ENCODE measurements at regions not wholly inside any gene's neighbourhood (a gene's known extent, or its start where the extent isn't known, plus 50 kb on each side); places are given as distances from the start of the nearest gene placed in this dataset.
"Not testable (repeated sequence)": the region's sequence is repeated elsewhere in the genome, so short reads cannot be mapped to it uniquely, and the experiment has no call there.

GRCh38 chr2:16383411-16383810, 282.2 kb downstream of the CYRIA start:
- Histone ChIP-seq H3K36me3 (no peaks in the 10 kb centered on the region), H3K4me3 (ENCODE audit: low read depth, low read length) (no peak overlapping the region), H3K27me3 (ENCODE audit: insufficient read depth, low read depth, severe bottlenecking) (no peaks in the 10 kb centered on the region), H3K9me3 (ENCODE audit: severe bottlenecking) (no peaks in the 10 kb centered on the region), H3K27ac (no peak overlapping the region)
- TF ChIP-seq CTCF (IDR thresholded peaks at IDR 0.05; ENCODE audit: low read depth, low read length): no peak
- no peak for DNase-seq

DNA sequence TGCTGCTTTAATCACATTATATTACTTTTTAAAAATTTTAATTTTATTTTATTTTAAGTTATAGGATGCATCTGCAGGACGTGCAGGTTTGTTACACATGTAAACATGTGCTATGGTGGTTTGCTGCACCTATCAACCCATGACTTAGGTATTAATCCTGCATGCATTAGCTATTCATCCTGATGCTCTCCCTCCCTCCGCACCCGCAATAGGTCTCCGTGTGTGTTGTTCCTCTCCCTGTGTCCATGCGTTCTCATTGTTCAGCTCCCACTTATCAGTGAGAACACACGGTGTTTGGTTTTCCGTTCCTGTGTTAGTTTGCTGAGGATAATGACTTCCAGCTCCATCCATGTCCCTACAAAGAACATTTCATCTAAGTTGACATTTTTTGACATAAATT, 283.2 kb downstream of the CYRIA start:
- no peak overlapping the region for H3K27ac ChIP-seq
- no peaks in the 10 kb centered on the region for H3K27me3 ChIP-seq (ENCODE audit: insufficient read depth, low read depth, severe bottlenecking)
- no peak overlapping the region for H3K4me3 ChIP-seq (ENCODE audit: low read depth, low read length)
- no peak for TF ChIP-seq CTCF (IDR thresholded peaks at IDR 0.05; ENCODE audit: low read depth, low read length)
- DNase-seq: no peak
- H3K36me3 ChIP-seq: no peaks in the 10 kb centered on the region
- no peaks in the 10 kb centered on the region for H3K9me3 ChIP-seq (ENCODE audit: severe bottlenecking)

- no peak for TF ChIP-seq CTCF (IDR thresholded peaks at IDR 0.05; ENCODE audit: low read depth, low read length)
- no peak for DNase-seq
These were observed 284.1 kb downstream of the CYRIA start for GRCh38 chr2:16381511-16381910.

GRCh38 chr2:16379901-16380300, 285.7 kb downstream of the CYRIA start:
- H3K27ac ChIP-seq; DNase-seq; H3K36me3 ChIP-seq; H3K27me3 ChIP-seq (ENCODE audit: insufficient read depth, low read depth, severe bottlenecking); H3K9me3 ChIP-seq (ENCODE audit: severe bottlenecking); H3K4me3 ChIP-seq (ENCODE audit: low read depth, low read length): not testable (repeated sequence)

More at GRCh38 chr2:16381511-16381910, 284.1 kb downstream of the CYRIA start:
- Histone ChIP-seq H3K27ac (no peak overlapping the region), H3K9me3 (ENCODE audit: severe bottlenecking) (no peaks in the 10 kb centered on the region), H3K36me3 (no peaks in the 10 kb centered on the region), H3K27me3 (ENCODE audit: insufficient read depth, low read depth, severe bottlenecking) (no peaks in the 10 kb centered on the region), H3K4me3 (ENCODE audit: low read depth, low read length) (no peak overlapping the region)

- not testable (repeated sequence) for DNase-seq; H3K27ac ChIP-seq; H3K27me3 ChIP-seq (ENCODE audit: insufficient read depth, low read depth, severe bottlenecking); H3K4me3 ChIP-seq (ENCODE audit: low read depth, low read length); H3K9me3 ChIP-seq (ENCODE audit: severe bottlenecking); H3K36me3 ChIP-seq
These were observed 286.6 kb downstream of the CYRIA start for GRCh38 chr2:16379061-16379460.

- Histone ChIP-seq H3K4me3 (ENCODE audit: low read depth, low read length) (no peak overlapping the region), H3K27me3 (ENCODE audit: insufficient read depth, low read depth, severe bottlenecking) (no peaks in the 10 kb centered on the region), H3K27ac (no peak overlapping the region), H3K36me3 (no peaks in the 10 kb centered on the region), H3K9me3 (ENCODE audit: severe bottlenecking) (no peaks in the 10 kb centered on the region)
- TF ChIP-seq CTCF (IDR thresholded peaks at IDR 0.05; ENCODE audit: low read depth, low read length): no peak
- DNase-seq: no peak
These were observed 287.6 kb downstream of the CYRIA start for GRCh38 chr2:16378031-16378430.

DNA sequence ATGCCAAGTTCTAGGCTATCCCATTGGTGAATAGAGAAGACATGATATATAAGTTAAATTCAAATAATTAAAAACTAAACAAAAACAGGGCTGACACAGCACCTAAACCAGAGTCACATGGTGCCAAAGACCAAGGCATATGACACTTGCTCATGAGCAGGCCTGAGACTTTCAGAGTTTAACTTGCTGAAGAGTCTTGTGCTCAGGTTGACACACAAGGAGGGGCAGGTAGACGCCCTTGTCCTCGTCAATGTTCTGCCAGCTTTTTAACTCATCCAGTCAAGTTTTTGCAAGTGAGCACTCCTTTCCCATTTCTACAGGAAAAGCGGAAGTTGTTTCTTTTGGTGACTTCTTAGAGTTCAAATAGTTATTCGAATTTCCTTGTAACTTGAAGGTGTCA, 289.7 kb downstream of the CYRIA start:
- Histone ChIP-seq H3K27me3 (ENCODE audit: insufficient read depth, low read depth, severe bottlenecking) (no peaks in the 10 kb centered on the region), H3K9me3 (ENCODE audit: severe bottlenecking) (peaks cover 5% of the 10 kb centered on the region), H3K27ac (no peak overlapping the region), H3K4me3 (ENCODE audit: low read depth, low read length) (no peak overlapping the region), H3K36me3 (no peaks in the 10 kb centered on the region)
- no peak for TF ChIP-seq CTCF (IDR thresholded peaks at IDR 0.05; ENCODE audit: low read depth, low read length)
- no peak for DNase-seq

Data from WERI-Rb-1 (cell line).